OCI-LY7 (cell line): ENCODE measurements at regions not wholly inside any gene's neighbourhood (a gene's known extent, or its start where the extent isn't known, plus 50 kb on each side); places are given as distances from the start of the nearest gene placed in this dataset.

Experiments used
- BruUV-seq: library from RNA; stranded (reverse); fragments of 400-500 nt; replicated peaks from 2 replicates; lab custom pipeline; 2021; lab: Mats Ljungman, UMichigan
- CTCF ChIA-PET: fragments of 300-600 bp; sonication (Branson Sonifier 250); formaldehyde crosslinking; loops from one replicate; lab custom pipeline; 2022; ENCODE audit warnings: antibody characterized with exemption; ENCODE audit not compliant: unreplicated experiment; lab: Charles Lee
- POLR2A ChIA-PET: fragments of 300-600 bp; sonication (Branson Sonifier 250); formaldehyde crosslinking; loops from one replicate; lab custom pipeline; 2022; ENCODE audit warnings: antibody characterized with exemption; lab: Charles Lee
- DNase-seq: peaks from one replicate; pipeline ENCODE4 v3.0.0-alpha.2; 2015; ENCODE audit warnings: low spot score
- H2AFZ ChIP-seq: fragments of 200-600 bp; sonication (generic), shearing (Covaris generic); 2 replicates; pipeline ENCODE4 v1.6.1; 2014; ENCODE audit warnings: mild to moderate bottlenecking, antibody characterized with exemption, low read length, moderate library complexity
- H3K27ac ChIP-seq: fragments of 200-600 bp; sonication (generic); 2 replicates; pipeline ENCODE4 v1.5.1; 2014; ENCODE audit warnings: mixed run types, low read depth, mild to moderate bottlenecking, moderate library complexity, low read length, inconsistent platforms; ENCODE audit not compliant: poor library complexity, severe bottlenecking
- H3K36me3 ChIP-seq: fragments of 200-600 bp; sonication (generic); 2 replicates; pipeline ENCODE4 v1.6.1; 2014; ENCODE audit warnings: mild to moderate bottlenecking, antibody characterized with exemption, low read length, moderate library complexity, mixed read lengths; ENCODE audit not compliant: insufficient read depth
- H3K4me1 ChIP-seq: fragments of 200-600 bp; sonication (generic); 2 replicates; pipeline ENCODE4 v1.5.1; 2014; ENCODE audit warnings: mild to moderate bottlenecking, low read length; ENCODE audit not compliant: insufficient read depth, poor library complexity, severe bottlenecking
- H3K4me2 ChIP-seq: fragments of 200-600 bp; sonication (generic); 2 replicates; pipeline ENCODE4 v1.6.1; 2014; ENCODE audit warnings: mild to moderate bottlenecking, low read length
- H3K4me3 ChIP-seq: fragments of 200-600 bp; sonication (generic); 2 replicates; pipeline ENCODE4 v1.5.1; 2014; ENCODE audit warnings: mild to moderate bottlenecking, low read depth, low read length; ENCODE audit not compliant: poor library complexity, severe bottlenecking
- H3K79me2 ChIP-seq: fragments of 200-600 bp; sonication (generic); 2 replicates; pipeline ENCODE4 v1.6.1; 2016; ENCODE audit warnings: low read depth, mild to moderate bottlenecking, low read length, moderate library complexity, mixed read lengths; ENCODE audit not compliant: insufficient read depth
- H3K9me2 ChIP-seq: fragments of 200-600 bp; sonication (generic); 2 replicates; pipeline ENCODE4 v1.6.1; 2016; ENCODE audit warnings: mild to moderate bottlenecking, low read length, mixed read lengths; ENCODE audit not compliant: insufficient read depth
- H3K9me3 ChIP-seq: fragments of 200-600 bp; sonication (generic); 2 replicates; pipeline ENCODE4 v1.6.1; 2014; ENCODE audit warnings: mild to moderate bottlenecking, mixed run types, low read length, mixed read lengths
- H4K20me1 ChIP-seq: fragments of 200-600 bp; sonication (generic); 2 replicates; pipeline ENCODE4 v1.6.1; 2014; ENCODE audit warnings: mild to moderate bottlenecking, antibody characterized with exemption, low read length, moderate library complexity, mixed read lengths; ENCODE audit not compliant: insufficient read depth
- CTCF ChIP-seq: fragments of 200-600 bp; sonication (generic); conservative IDR thresholded peaks from 2 replicates; pipeline ENCODE4 v1.5.1; 2014; ENCODE audit warnings: mild to moderate bottlenecking, antibody characterized with exemption, low read length, moderate library complexity, mixed read lengths
- EZH2phosphoT487 ChIP-seq: fragments of 200-600 bp; sonication (generic); IDR thresholded peaks from 2 replicates; pipeline ENCODE4 v1.6.1; 2018; ENCODE audit warnings: low read depth, borderline replicate concordance, mild to moderate bottlenecking, mixed run types, antibody characterized with exemption, low read length, moderate library complexity, mixed read lengths
- intact Hi-C: fragments of 100-400 bp; cut with micrococcal nuclease; formaldehyde crosslinking; loops from one replicate; pipeline ENCODE4 v1.10.0; 2022; ENCODE audit not compliant: unreplicated experiment

- DNase-seq = no peak
- H3K27ac ChIP-seq = peak overlapping the region; percentile 84
- H3K4me3 ChIP-seq = peak overlapping the region; percentile 1
- ChIA-PET CTCF (no interaction called here), POLR2A (interaction anchor here (0.6 to 9.1 kb wide), 5 partner anchors 10 to 117 kb away, joined by 3 to 262 read pairs (median 4); no protein-coding TSS in a partner anchor)
- H3K4me1 ChIP-seq = peaks cover 67% of the 10 kb centered on the region
- H3K4me2 ChIP-seq = peak overlapping the region; percentile 93
- no peaks in the 10 kb centered on the region for H3K36me3 ChIP-seq
- no peaks in the 10 kb centered on the region for H4K20me1 ChIP-seq
- peaks cover 30% of the 10 kb centered on the region; the same call in 1 of the 2 replicates for H3K79me2 ChIP-seq
- no peaks in the 10 kb centered on the region for H3K9me2 ChIP-seq
- H2AFZ ChIP-seq = peak overlapping the region; percentile 81
- TF ChIP-seq EZH2phosphoT487 (no peak), CTCF (no peak)
- intact Hi-C loops = loop anchor here (10.0 kb wide), 1 partner anchor 887 kb away; no protein-coding TSS in a partner anchor
- no TSS peak for BruUV-seq
- H3K9me3 ChIP-seq = no peaks in the 10 kb centered on the region
Measured at GRCh38 chr22:22047776-22048175, 65.2 kb upstream of the TOP3B start.

- H3K36me3 ChIP-seq = no peaks in the 10 kb centered on the region
- peaks cover 35% of the 10 kb centered on the region; the same call in 1 of the 2 replicates for H3K79me2 ChIP-seq
- no peaks in the 10 kb centered on the region for H4K20me1 ChIP-seq
- peak overlapping the region; percentile 70 for H3K4me3 ChIP-seq
- peak overlapping the region; percentile 81; the same call in 1 of the 2 replicates for H2AFZ ChIP-seq
- intact Hi-C loops = loop anchor here (10.0 kb wide), 1 partner anchor 888 kb away; no protein-coding TSS in a partner anchor
- TF ChIP-seq CTCF (no peak), EZH2phosphoT487 (no peak)
- no TSS peak for BruUV-seq
- peak; percentile 64 for DNase-seq
- H3K9me2 ChIP-seq = no peaks in the 10 kb centered on the region
- H3K27ac ChIP-seq = peak overlapping the region; percentile 84
- CTCF ChIA-PET = interaction anchor here (2.5 kb wide), 1 partner anchor 12 kb away, joined by 6 read pairs; no protein-coding TSS in a partner anchor
- peak overlapping the region; percentile 93 for H3K4me2 ChIP-seq
- H3K4me1 ChIP-seq = peaks cover 72% of the 10 kb centered on the region
- POLR2A ChIA-PET = interaction anchor here (0.6 to 9.1 kb wide), 6 partner anchors 9 to 118 kb away, joined by 3 to 262 read pairs (median 4); no protein-coding TSS in a partner anchor
- H3K9me3 ChIP-seq = no peaks in the 10 kb centered on the region
Measured at GRCh38 chr22:22047266-22047665, 64.7 kb upstream of the TOP3B start.

- no peaks in the 10 kb centered on the region for H3K9me2 ChIP-seq
- no peaks in the 10 kb centered on the region for H3K36me3 ChIP-seq
- H3K4me3 ChIP-seq = peak overlapping the region; percentile 70
- intact Hi-C loops = loop anchor here (1.0 to 10.0 kb wide), 2 partner anchors 14 to 888 kb away; no protein-coding TSS in a partner anchor
- H3K79me2 ChIP-seq = peaks cover 44% of the 10 kb centered on the region; the same call in 1 of the 2 replicates
- peaks cover 81% of the 10 kb centered on the region for H3K4me1 ChIP-seq
- no peak for TF ChIP-seq EZH2phosphoT487
- TF ChIP-seq CTCF = peak; percentile 64; the same call in 1 of the 2 replicates
- POLR2A ChIA-PET = interaction anchor here (0.5 to 9.1 kb wide), 7 partner anchors 9 to 404 kb away, joined by 3 to 262 read pairs (median 4); no protein-coding TSS in a partner anchor
- no TSS peak for BruUV-seq
- H3K27ac ChIP-seq = peak overlapping the region; percentile 84
- no peaks in the 10 kb centered on the region for H4K20me1 ChIP-seq
- CTCF ChIA-PET = interaction anchor here (2.5 kb wide), 2 partner anchors 11 to 15 kb away, joined by 6 to 12 read pairs; no protein-coding TSS in a partner anchor
- peak overlapping the region; percentile 81; the same call in 1 of the 2 replicates for H2AFZ ChIP-seq
- H3K9me3 ChIP-seq = no peaks in the 10 kb centered on the region
- H3K4me2 ChIP-seq = peak overlapping the region; percentile 93
- DNase-seq = peak; percentile 78
Measured at GRCh38 chr22:22046370-22046769, 63.8 kb upstream of the TOP3B start.
